ENCODE measurements at regions not wholly inside any gene's neighbourhood (a gene's known extent, or its start where the extent isn't known, plus 50 kb on each side); places are given as distances from the start of the nearest gene placed in this dataset.

DNA sequence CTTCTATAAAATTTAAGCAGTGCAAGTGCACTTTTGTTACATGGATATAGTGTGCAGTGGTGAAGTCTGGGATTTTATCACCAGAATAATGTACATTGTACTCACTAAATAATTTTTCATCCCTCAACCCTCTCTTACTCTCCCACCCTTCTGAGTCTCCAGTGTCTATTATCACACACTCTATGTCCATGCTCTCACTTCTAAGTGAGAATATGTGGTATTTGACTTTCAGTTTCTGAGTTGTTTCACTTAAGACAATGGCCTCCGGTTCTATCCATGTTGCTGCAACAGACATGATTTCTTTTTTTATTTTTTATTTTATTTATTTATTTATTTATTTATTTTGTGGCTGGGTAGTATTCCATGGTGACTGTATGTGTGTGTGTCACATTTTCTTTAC, 855.9 kb upstream of the PHF14 start:
- no peaks in the 10 kb centered on the region for H3K23me2 ChIP-seq (ENCODE audit: insufficient read length, low read depth, low read length, poor library complexity, severe bottlenecking)
- no peak overlapping the region for H3T11ph ChIP-seq (ENCODE audit: low read length)
- H3K4me1 ChIP-seq (ENCODE audit: insufficient read depth, low read length): peaks cover 3% of the 10 kb centered on the region; the same call in 1 of the 2 replicates
- no peak overlapping the region for H3K56ac ChIP-seq (ENCODE audit: insufficient read length, low read depth, low read length)
- H2AK5ac ChIP-seq (ENCODE audit: insufficient read length, low read length): no peak overlapping the region
- no peak overlapping the region for H2BK15ac ChIP-seq (ENCODE audit: low read depth, low read length)
- no peak overlapping the region for H3K23ac ChIP-seq (ENCODE audit: insufficient read length, low read depth, low read length)
- H3K14ac ChIP-seq (ENCODE audit: insufficient read depth, low read length): no peak overlapping the region
- WGBS (ENCODE audit: extremely low coverage, insufficient read length, low lambda C conversion rate): no CpG with 5 or more reads among the region's 1 CpG
- Mint-ChIP-seq H3K27me3 (ENCODE audit: low read depth) (no peaks in the 10 kb centered on the region), H3K4me3 (no peak overlapping the region), H3K9me3 (no peaks in the 10 kb centered on the region; a peak in 1 of 5 replicates), H3K27ac (no peak overlapping the region), H3K36me3 (ENCODE audit: insufficient read depth in 1 of 3, low read depth in 3 of 3) (no peaks in the 10 kb centered on the region), H3K4me1 (peaks cover 18 to 19% of the 10 kb centered on the region in 2 experiments)
- H3K27me3 ChIP-seq (ENCODE audit: insufficient read depth, low read length): no peaks in the 10 kb centered on the region
- DNase-seq: no peak
- no peak overlapping the region for H3K27ac ChIP-seq (ENCODE audit: insufficient read length, low read depth, low read length)
- H3K4ac ChIP-seq (ENCODE audit: low read depth, low read length): no peak overlapping the region
- H2BK5ac ChIP-seq (ENCODE audit: insufficient read length, low read length): no peak overlapping the region
- no peak overlapping the region for H3K18ac ChIP-seq (ENCODE audit: insufficient read length, low read depth, low read length)
- TF ChIP-seq, protein P1, sequence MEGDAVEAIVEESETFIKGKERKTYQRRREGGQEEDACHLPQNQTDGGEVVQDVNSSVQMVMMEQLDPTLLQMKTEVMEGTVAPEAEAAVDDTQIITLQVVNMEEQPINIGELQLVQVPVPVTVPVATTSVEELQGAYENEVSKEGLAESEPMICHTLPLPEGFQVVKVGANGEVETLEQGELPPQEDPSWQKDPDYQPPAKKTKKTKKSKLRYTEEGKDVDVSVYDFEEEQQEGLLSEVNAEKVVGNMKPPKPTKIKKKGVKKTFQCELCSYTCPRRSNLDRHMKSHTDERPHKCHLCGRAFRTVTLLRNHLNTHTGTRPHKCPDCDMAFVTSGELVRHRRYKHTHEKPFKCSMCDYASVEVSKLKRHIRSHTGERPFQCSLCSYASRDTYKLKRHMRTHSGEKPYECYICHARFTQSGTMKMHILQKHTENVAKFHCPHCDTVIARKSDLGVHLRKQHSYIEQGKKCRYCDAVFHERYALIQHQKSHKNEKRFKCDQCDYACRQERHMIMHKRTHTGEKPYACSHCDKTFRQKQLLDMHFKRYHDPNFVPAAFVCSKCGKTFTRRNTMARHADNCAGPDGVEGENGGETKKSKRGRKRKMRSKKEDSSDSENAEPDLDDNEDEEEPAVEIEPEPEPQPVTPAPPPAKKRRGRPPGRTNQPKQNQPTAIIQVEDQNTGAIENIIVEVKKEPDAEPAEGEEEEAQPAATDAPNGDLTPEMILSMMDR (conservative IDR thresholded peaks at IDR 0.05): no peak
- no peak overlapping the region for H2BK20ac ChIP-seq (ENCODE audit: low read depth, low read length, poor library complexity, severe bottlenecking)
- no peak overlapping the region for H4K5ac ChIP-seq (ENCODE audit: insufficient read length, low read depth, low read length)
- no peak overlapping the region for H4K91ac ChIP-seq (ENCODE audit: insufficient read length, low read depth, low read length)
- H4K8ac ChIP-seq (replicated peaks; ENCODE audit: insufficient read length, low read depth, low read length): no peak overlapping the region
- H3K79me2 ChIP-seq (ENCODE audit: insufficient read depth, low read length): no peaks in the 10 kb centered on the region
- no peak overlapping the region for H3K4me2 ChIP-seq (ENCODE audit: insufficient read depth, insufficient read length, low read length)
- no peaks in the 10 kb centered on the region for H4K20me1 ChIP-seq (ENCODE audit: control insufficient read depth, insufficient read depth, insufficient read length)
- H3K9me3 ChIP-seq (ENCODE audit: control insufficient read depth, low read depth, low read length): no peaks in the 10 kb centered on the region
- no peak overlapping the region for H3K9ac ChIP-seq (ENCODE audit: extremely low read depth, insufficient read length, low read length)
- no peak overlapping the region for H2BK120ac ChIP-seq (ENCODE audit: low read depth, low read length, poor library complexity, severe bottlenecking)
- H2AFZ ChIP-seq (ENCODE audit: low read length): no peak overlapping the region
- no peak overlapping the region for H2BK12ac ChIP-seq (ENCODE audit: insufficient read length, low read depth, low read length)
- H3K79me1 ChIP-seq (ENCODE audit: insufficient read depth, low read depth, low read length, poor library complexity, severe bottlenecking): no peaks in the 10 kb centered on the region

All from H9 (cell line).